ENCODE measurements at regions not wholly inside any gene's neighbourhood (a gene's known extent, or its start where the extent isn't known, plus 50 kb on each side); places are given as distances from the start of the nearest gene placed in this dataset.

DNA sequence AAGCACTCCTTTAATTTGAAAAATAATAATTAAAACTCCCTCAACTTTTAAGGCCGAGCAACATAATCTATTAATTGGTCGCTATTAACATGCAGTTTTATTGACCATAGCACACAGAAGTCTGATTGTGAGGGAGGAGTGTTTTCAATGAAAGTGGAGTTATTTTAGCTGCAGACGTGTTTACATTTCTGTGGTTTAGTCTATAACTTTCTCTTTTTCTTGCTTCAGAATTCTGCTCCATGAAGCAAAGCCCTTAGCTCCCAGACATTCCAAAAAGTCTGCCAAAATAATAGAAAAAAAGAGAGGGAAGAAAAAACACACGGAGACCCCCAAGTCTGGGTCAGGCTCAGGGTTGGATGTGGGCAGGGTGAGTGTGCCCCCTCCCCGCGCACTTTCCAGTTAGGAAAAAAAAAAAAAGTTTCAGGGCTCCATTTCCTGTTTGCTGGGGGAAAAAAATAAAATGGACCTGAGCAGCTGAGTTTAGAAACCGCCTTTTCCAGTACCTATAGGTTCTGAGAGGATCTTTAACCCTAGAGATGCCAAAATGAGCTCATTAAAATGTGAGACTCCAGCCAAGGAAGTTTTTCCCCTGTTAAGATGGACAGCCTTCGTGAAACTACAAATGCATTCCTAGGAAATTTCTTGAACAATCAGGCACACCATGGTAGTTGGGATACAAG is 143.7 kb upstream of the ETS2 start:
- no peak overlapping the region for H2AFZ ChIP-seq (ENCODE audit: low read length)
- H3K79me2 ChIP-seq (ENCODE audit: insufficient read depth, low read depth, low read length) = no peaks in the 10 kb centered on the region
- H3K27ac ChIP-seq (ENCODE audit: low read depth, low read length, poor library complexity, severe bottlenecking) = no peak overlapping the region
- BruUV-seq (replicated peaks) = no TSS peak
- intact Hi-C loops (cut with micrococcal nuclease; ENCODE audit: unreplicated experiment) = no loop called here
- no peaks in the 10 kb centered on the region for H3K36me3 ChIP-seq (ENCODE audit: insufficient read depth, low read length)
- TF ChIP-seq EZH2phosphoT487 (IDR thresholded peaks at IDR 0.05; ENCODE audit: borderline replicate concordance, low read depth, low read length) = no peak
- TF ChIP-seq, protein P1, sequence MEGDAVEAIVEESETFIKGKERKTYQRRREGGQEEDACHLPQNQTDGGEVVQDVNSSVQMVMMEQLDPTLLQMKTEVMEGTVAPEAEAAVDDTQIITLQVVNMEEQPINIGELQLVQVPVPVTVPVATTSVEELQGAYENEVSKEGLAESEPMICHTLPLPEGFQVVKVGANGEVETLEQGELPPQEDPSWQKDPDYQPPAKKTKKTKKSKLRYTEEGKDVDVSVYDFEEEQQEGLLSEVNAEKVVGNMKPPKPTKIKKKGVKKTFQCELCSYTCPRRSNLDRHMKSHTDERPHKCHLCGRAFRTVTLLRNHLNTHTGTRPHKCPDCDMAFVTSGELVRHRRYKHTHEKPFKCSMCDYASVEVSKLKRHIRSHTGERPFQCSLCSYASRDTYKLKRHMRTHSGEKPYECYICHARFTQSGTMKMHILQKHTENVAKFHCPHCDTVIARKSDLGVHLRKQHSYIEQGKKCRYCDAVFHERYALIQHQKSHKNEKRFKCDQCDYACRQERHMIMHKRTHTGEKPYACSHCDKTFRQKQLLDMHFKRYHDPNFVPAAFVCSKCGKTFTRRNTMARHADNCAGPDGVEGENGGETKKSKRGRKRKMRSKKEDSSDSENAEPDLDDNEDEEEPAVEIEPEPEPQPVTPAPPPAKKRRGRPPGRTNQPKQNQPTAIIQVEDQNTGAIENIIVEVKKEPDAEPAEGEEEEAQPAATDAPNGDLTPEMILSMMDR (conservative IDR thresholded peaks at IDR 0.05; ENCODE audit: low read length) = no peak
- POLR2A ChIA-PET = no interaction called here
- H3K4me2 ChIP-seq (ENCODE audit: low read length) = no peak overlapping the region
- CTCF ChIA-PET (ENCODE audit: unreplicated experiment) = no interaction called here
- H3K9me3 ChIP-seq (ENCODE audit: low read length) = no peaks in the 10 kb centered on the region
- H3K9me2 ChIP-seq (ENCODE audit: insufficient read depth, low read length) = no peaks in the 10 kb centered on the region
- no peaks in the 10 kb centered on the region for H3K4me1 ChIP-seq (ENCODE audit: insufficient read depth, low read length, poor library complexity, severe bottlenecking)
- no peaks in the 10 kb centered on the region for H4K20me1 ChIP-seq (ENCODE audit: insufficient read depth, low read length)
- H3K4me3 ChIP-seq (ENCODE audit: low read depth, low read length, poor library complexity, severe bottlenecking) = no peak overlapping the region
- DNase-seq (ENCODE audit: low spot score) = no peak

DNA sequence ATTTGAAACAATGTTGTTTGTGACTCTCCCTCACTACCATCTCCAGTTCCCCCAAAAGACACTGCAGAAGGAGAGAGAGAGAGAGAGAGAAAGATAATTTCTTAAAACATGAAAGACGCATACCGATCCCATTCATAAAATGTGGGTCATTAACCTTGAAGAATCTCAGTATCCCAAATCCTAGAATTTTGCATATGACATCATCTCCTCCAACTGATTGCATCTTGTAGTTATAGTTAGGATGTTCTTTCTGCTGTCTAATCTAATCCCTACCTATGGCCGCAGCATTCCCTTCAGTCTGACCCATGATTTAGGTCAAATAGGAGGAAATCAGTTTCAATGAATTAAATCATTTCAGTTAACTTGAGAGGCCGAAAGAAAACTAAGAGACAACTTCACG is 142.4 kb upstream of the ETS2 start:
- POLR2A ChIA-PET = no interaction called here
- intact Hi-C loops (cut with micrococcal nuclease; ENCODE audit: unreplicated experiment) = no loop called here
- Histone ChIP-seq H4K20me1 (ENCODE audit: insufficient read depth, low read length) (no peaks in the 10 kb centered on the region), H3K9me3 (ENCODE audit: low read length) (no peaks in the 10 kb centered on the region), H3K27ac (ENCODE audit: low read depth, low read length, poor library complexity, severe bottlenecking) (no peak overlapping the region), H3K4me2 (ENCODE audit: low read length) (no peak overlapping the region), H3K4me3 (ENCODE audit: low read depth, low read length, poor library complexity, severe bottlenecking) (no peak overlapping the region), H3K36me3 (ENCODE audit: insufficient read depth, low read length) (no peaks in the 10 kb centered on the region), H3K79me2 (ENCODE audit: insufficient read depth, low read depth, low read length) (no peaks in the 10 kb centered on the region), H2AFZ (ENCODE audit: low read length) (no peak overlapping the region), H3K4me1 (ENCODE audit: insufficient read depth, low read length, poor library complexity, severe bottlenecking) (no peaks in the 10 kb centered on the region), H3K9me2 (ENCODE audit: insufficient read depth, low read length) (no peaks in the 10 kb centered on the region)
- BruUV-seq (replicated peaks) = no TSS peak
- CTCF ChIA-PET (ENCODE audit: unreplicated experiment) = no interaction called here
- no peak for DNase-seq (ENCODE audit: low spot score)
- no peak for TF ChIP-seq EZH2phosphoT487 (IDR thresholded peaks at IDR 0.05; ENCODE audit: borderline replicate concordance, low read depth, low read length)
- TF ChIP-seq, protein P1 (conservative IDR thresholded peaks at IDR 0.05; ENCODE audit: low read length) = no peak

DNA sequence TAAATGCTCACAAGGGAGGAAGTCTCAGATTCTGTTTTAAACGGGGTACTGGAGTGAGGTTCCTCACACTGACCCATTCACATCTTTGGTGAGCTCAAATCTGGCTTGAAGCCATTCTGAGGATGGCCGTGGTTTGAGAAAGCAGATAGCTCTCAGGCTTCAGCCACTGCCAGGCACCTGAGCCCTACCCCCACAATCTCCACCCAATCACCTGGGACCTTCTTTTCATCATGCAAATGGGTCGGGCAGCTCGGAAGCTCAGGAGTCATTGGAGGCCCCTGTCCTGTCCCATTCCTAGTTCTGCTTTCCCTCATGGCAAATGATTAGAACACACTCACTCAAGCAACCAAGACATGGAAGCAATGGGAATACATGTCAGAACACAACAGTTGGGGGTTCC is 141.4 kb upstream of the ETS2 start:
- BruUV-seq (replicated peaks) = no TSS peak
- Histone ChIP-seq H3K27ac (ENCODE audit: low read depth, low read length, poor library complexity, severe bottlenecking) (no peak overlapping the region), H3K9me2 (ENCODE audit: insufficient read depth, low read length) (no peaks in the 10 kb centered on the region), H3K36me3 (ENCODE audit: insufficient read depth, low read length) (no peaks in the 10 kb centered on the region), H3K4me2 (ENCODE audit: low read length) (no peak overlapping the region), H3K4me1 (ENCODE audit: insufficient read depth, low read length, poor library complexity, severe bottlenecking) (no peaks in the 10 kb centered on the region), H4K20me1 (ENCODE audit: insufficient read depth, low read length) (no peaks in the 10 kb centered on the region), H3K9me3 (ENCODE audit: low read length) (no peaks in the 10 kb centered on the region), H3K4me3 (ENCODE audit: low read depth, low read length, poor library complexity, severe bottlenecking) (no peak overlapping the region), H2AFZ (ENCODE audit: low read length) (no peak overlapping the region), H3K79me2 (ENCODE audit: insufficient read depth, low read depth, low read length) (no peaks in the 10 kb centered on the region)
- DNase-seq (ENCODE audit: low spot score) = no peak
- intact Hi-C loops (cut with micrococcal nuclease; ENCODE audit: unreplicated experiment) = no loop called here
- ChIA-PET CTCF (ENCODE audit: unreplicated experiment) (no interaction called here), POLR2A (no interaction called here)
- TF ChIP-seq, protein P1 (conservative IDR thresholded peaks at IDR 0.05; ENCODE audit: low read length) = no peak
- TF ChIP-seq EZH2phosphoT487 (IDR thresholded peaks at IDR 0.05; ENCODE audit: borderline replicate concordance, low read depth, low read length) = no peak
